Kidney tubule cell (primary cell): ENCODE measurements at regions not wholly inside any gene's neighbourhood (a gene's known extent, or its start where the extent isn't known, plus 50 kb on each side); places are given as distances from the start of the nearest gene placed in this dataset.
A peak's percentile ranks its signal among the peaks of the same experiment; 100 is the strongest.
"Not testable (repeated sequence)": the region's sequence is repeated elsewhere in the genome, so short reads cannot be mapped to it uniquely, and the experiment has no call there.

ENCODE experiments used
- DNase-seq: peaks from one replicate; pipeline ENCODE4 v3.0.0-alpha.2; 2018; ENCODE audit warnings: low spot score

DNA sequence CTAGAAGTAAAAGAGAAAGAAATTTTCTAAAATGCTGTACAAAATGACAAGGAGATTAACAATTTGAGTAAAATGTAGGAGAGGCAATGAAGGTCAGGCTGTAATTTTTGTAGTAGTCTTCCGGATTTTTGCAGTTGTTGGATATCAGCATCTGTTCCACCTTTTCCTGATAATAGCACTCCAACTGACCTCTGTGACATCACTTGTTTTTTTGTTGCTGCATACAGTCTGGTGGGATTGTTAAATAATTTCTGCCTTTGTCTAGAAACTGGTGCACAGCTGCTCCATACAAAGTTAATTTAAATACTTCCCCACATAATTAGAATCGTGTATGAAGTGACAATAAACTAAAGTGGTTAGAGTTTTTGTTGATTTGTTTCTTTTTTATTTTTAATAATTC, 731.4 kb downstream of the PLOD2 start:
- no peak for DNase-seq

DNA sequence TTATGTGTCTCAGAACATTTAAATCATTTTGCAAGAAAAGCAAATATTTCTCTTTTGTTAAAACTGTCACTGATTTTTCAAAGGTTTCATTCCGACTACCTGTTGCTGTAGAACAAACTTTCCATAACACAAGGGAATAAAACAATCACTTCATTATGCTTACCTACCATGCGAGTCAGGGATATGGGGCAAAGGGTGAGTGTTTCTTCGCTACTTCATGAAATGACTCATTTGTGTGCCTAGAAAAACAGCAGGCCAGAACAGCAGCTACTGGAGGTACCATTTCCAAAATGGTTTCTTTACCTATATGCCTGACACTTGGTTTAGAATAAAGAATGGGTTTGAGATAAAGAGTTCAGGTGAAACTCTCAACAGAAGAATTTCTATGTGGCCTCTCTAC, 712.5 kb downstream of the PLOD2 start:
- DNase-seq, result peak; percentile 63

DNA sequence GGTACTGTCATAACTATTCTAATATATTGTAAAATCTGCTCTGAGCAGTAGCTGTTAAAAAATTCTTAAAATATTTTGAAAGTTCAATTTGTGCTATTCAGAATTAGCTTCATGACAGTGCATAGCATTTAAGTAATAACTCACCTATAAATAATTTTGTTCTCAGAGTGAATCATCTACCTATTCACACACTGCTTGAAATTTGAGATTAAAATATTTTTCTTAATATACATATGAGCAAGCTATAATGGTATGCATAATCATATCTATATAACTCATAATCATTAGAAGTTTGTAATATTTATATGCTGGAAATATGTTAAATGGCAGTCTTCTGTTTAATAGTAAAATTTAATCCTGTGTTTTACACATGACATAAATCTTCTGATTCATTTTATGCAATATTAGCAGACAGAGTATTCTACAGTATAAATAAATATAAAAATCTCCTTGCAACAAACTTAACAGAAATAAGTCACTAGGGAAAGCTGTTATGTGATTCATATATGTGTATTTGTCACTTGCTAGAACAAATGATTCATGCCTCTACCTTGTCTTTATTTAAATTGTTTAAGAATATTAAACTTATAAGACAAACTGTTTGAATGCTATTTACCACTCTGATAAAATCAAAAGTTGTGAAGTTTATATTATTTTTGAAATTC, 710.8 kb downstream of the PLOD2 start:
- DNase-seq, result peak; percentile 8

- DNase-seq, result no peak
Measured at GRCh38 chr3:145457825-145458552, 703.0 kb downstream of the PLOD2 start.

DNA sequence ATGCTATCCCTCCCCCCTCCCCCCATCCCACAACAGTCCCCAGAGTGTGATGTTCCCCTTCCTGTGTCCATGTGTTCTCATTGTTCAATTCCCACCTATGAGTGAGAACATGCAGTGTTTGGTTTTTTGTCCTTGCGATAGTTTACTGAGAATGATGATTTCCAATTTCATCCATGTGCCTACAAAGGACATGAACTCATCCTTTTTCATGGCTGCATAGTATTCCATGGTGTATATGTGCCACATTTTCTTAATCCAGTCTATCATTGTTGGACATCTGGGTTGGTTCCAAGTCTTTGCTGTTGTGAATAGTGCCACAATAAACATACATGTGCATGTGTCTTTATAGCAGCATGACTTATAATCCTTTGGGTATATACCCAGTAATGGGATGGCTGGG, 701.3 kb downstream of the PLOD2 start:
- DNase-seq, result not testable (repeated sequence)

GRCh38 chr3:145471976-145472375, 689.0 kb downstream of the PLOD2 start:
- no peak for DNase-seq

- not testable (repeated sequence) for DNase-seq
Measured at GRCh38 chr3:145482735-145483134, 678.2 kb downstream of the PLOD2 start.

GRCh38 chr3:145483992-145484391, 677.0 kb downstream of the PLOD2 start:
- no peak for DNase-seq

GRCh38 chr3:145489011-145489410, 672.0 kb downstream of the PLOD2 start:
- DNase-seq, result no peak

GRCh38 chr3:145490088-145491048, 670.6 kb downstream of the PLOD2 start:
- DNase-seq, result no peak

- no peak for DNase-seq
Measured at GRCh38 chr3:145492456-145492855, 668.5 kb downstream of the PLOD2 start.

DNA sequence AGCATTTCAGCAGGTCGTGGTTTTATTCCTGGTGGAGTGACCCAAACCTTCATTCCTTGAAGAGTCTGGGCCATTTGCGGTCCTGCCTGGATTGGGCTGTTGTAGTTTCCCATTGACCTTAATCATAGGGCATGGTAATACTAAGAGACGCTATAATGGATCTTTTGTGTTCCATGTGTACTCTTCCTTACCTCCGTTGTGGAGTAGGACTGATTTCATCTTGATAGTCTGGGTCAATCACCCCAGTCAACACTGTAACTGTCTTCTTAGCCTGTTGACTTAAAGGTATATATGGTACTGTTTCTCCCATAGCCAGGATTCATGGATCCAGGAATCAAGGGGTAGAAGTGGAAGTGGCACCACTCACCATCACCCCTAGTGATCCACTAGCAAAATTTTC, 643.6 kb downstream of the PLOD2 start:
- DNase-seq, result not testable (repeated sequence)

- no peak for DNase-seq
Measured at GRCh38 chr3:145518639-145519038, 642.3 kb downstream of the PLOD2 start.

DNA sequence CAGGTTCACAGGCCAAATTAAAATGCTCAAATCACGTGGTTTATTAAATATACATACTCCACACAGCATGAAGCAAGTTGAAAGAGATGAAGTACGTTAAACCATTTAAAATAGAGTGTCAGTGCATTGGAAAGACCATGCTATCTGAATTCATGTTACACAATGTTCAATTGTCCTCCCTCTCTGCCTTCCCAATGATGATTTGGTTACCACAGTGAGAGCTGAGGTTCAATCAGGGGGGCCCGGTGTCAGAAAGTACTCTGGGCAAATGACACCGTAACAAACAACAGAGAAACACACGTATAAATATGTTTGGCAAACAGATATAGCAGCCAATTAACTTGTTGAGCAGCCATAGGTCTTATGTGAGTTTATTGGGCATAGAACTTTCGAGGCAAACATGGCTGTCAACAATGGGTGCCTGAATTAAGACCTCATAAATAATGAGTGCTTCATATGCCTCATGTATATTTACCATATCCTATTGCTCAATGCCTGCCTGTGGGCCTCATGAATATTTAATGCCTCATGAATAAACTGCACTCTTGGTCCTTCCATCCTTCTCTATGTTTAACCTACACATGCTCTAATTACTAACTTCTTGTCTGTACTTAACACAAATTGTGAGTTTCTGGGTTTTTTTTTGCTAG, 641.5 kb downstream of the PLOD2 start:
- DNase-seq, result no peak

DNA sequence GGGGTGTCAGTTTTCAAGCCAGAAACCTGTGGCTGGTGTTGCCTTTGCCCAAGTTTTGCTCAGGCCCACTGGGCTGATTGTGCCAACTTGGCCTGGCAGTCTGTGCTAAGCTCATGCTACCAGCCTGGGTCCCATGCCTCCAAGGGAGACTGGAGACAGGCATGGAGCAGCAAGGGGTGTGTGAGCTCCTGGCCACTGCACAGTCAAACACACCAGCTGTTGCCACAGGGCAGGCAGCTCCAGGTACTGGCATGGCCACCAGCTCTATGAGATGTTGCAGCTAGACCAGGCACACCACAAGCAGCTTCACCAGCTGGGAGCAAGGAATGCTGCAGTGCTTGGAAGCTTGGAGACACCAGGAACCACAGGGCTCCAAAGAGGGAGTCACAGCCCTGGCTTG, 638.8 kb downstream of the PLOD2 start:
- DNase-seq, result no peak

GRCh38 chr3:145522893-145523651, 637.9 kb downstream of the PLOD2 start:
- no peak for DNase-seq

GRCh38 chr3:145531548-145531947, 629.4 kb downstream of the PLOD2 start:
- no peak for DNase-seq

- DNase-seq, result no peak
Measured at GRCh38 chr3:145533696-145534095, 627.3 kb downstream of the PLOD2 start.

DNA sequence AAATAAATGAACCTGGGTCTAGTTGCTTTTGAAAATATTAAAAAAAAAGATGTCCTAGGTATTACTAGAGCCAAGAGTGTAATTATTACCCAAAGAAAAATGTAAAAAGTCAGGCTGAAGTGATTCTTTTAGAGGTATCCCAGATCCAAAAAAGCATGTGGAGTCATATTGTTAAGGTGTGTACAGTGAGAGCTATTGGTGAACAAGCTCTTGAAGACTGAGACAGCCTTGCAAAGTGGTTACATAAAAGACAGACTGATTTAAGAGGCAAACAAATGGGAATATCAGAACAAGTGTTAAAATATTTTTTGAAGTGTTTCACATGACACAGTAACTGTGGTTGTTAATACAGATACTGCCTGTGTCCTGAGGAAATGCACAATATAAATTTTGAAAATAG, 624.5 kb downstream of the PLOD2 start:
- DNase-seq, result no peak

DNA sequence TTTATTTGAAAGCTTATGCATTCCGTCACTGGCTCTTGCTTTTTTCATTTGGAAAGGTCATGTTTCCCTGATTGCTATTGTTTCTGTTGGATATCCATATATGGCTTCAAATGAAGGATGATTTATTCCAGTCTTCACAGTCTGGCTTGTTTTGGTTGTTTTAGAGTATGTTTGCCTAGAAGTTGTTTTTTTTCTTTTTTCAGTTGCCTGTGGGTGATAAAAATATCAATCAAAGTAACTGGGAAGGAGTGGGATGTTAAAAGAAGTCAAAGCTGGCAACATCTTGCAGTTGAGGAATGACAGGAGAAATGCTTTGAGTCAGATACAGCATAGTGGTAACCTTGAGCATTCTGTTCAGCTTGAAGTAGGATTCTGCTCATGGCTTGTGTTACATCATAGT, 610.5 kb downstream of the PLOD2 start:
- no peak for DNase-seq

- no peak for DNase-seq
Measured at GRCh38 chr3:145557405-145557804, 603.6 kb downstream of the PLOD2 start.
